Endothelial cell of umbilical vein (primary cell): ENCODE measurements at regions not wholly inside any gene's neighbourhood (a gene's known extent, or its start where the extent isn't known, plus 50 kb on each side); places are given as distances from the start of the nearest gene placed in this dataset.

Experiments used
- BruUV-seq: library from RNA; stranded (reverse); fragments of 400-500 nt; replicated peaks from 2 replicates; lab custom pipeline; 2021; lab: Mats Ljungman, UMichigan
- CTCF ChIA-PET: fragments of 300-600, 350-600 bp; sonication (Branson Sonifier 250); formaldehyde crosslinking; loops from one replicate; lab custom pipeline; 2021; ENCODE audit warnings: antibody characterized with exemption, inconsistent platforms; lab: Charles Lee
- POLR2A ChIA-PET: fragments of 300-600, 350-600 bp; sonication (Branson Sonifier 250); formaldehyde crosslinking; loops from one replicate; lab custom pipeline; 2021; ENCODE audit warnings: antibody characterized with exemption, inconsistent platforms; lab: Charles Lee
- DNase-seq: peaks from one replicate; pipeline ENCODE4 v3.0.0-alpha.2; 2011; ENCODE audit warnings: low read depth, low spot score
- FAIRE-seq: peaks from 2 replicates; lab custom pipeline; 2011; peaks lifted over from hg19 to GRCh38; lab: Jason Lieb, UNC
- H2AFZ ChIP-seq: 2 replicates; pipeline ENCODE4 v1.6.0; 2012; ENCODE audit warnings: low read depth, low read length, control low read depth, inconsistent platforms
- H3K27ac ChIP-seq: 2 replicates; pipeline ENCODE4 v1.5.1; 2011; ENCODE audit warnings: low read depth, mild to moderate bottlenecking, control low read depth, low read length, moderate library complexity; ENCODE audit not compliant: insufficient read depth
- H3K27me3 ChIP-seq, 2 experiments: 2 replicates each; pipeline versions ENCODE4 v1.6.0 to v1.6.1; 2011; ENCODE audit warnings: low read length in 2 of 2, mixed read lengths in 1 of 2; ENCODE audit not compliant: control insufficient read depth in 2 of 2, insufficient read depth in 2 of 2
- H3K36me3 ChIP-seq, 2 experiments: 2 replicates in 1 of 2; 3 replicates in 1 of 2; pipeline ENCODE4 v1.5.1; 2011; ENCODE audit warnings: low read length in 2 of 2, mild to moderate bottlenecking in 1 of 2, moderate library complexity in 1 of 2; ENCODE audit not compliant: control insufficient read depth in 2 of 2, insufficient read depth in 2 of 2; ENCODE audit errors: extremely low read depth in 1 of 2
- H3K4me1 ChIP-seq: 3 replicates; pipeline ENCODE4 v1.5.1; 2011; ENCODE audit warnings: mild to moderate bottlenecking, low read length; ENCODE audit not compliant: control insufficient read depth, insufficient read depth; ENCODE audit errors: extremely low read depth
- H3K4me2 ChIP-seq: 2 replicates; pipeline ENCODE4 v1.6.1; 2011; ENCODE audit warnings: low read length, control low read depth, mixed read lengths; ENCODE audit not compliant: insufficient read depth
- H3K4me3 ChIP-seq, 3 experiments: fragments of 200-600 bp in 1 of 3; sonication (generic), shearing (Covaris generic) in 1 of 3; replicated peaks in 1 of 3; 2 replicates each; pipeline ENCODE4 v1.5.1; 2011 to 2016; ENCODE audit warnings: control low read depth in 3 of 3, low read length in 3 of 3, mild to moderate bottlenecking in 2 of 3, inconsistent platforms in 1 of 3, low read depth in 1 of 3, moderate library complexity in 1 of 3; ENCODE audit not compliant: insufficient read depth in 1 of 3
- H3K79me2 ChIP-seq: 2 replicates; pipeline ENCODE4 v1.6.0; 2012; ENCODE audit warnings: low read length, inconsistent platforms; ENCODE audit not compliant: control insufficient read depth, insufficient read depth
- H3K9ac ChIP-seq: replicated peaks from 2 replicates; pipeline ENCODE3; 2011; ENCODE audit warnings: low read length, control low read depth; ENCODE audit not compliant: insufficient read depth; ENCODE audit errors: extremely low read depth
- H3K9me1 ChIP-seq: replicated peaks from 3 replicates; pipeline ENCODE4 v1.6.0; 2011; ENCODE audit warnings: mild to moderate bottlenecking, low read length; ENCODE audit not compliant: control insufficient read depth, insufficient read depth; ENCODE audit errors: extremely low read depth
- H3K9me3 ChIP-seq: replicated peaks from 2 replicates; pipeline ENCODE4 v1.5.1; 2012; ENCODE audit warnings: low read length, inconsistent platforms; ENCODE audit not compliant: control insufficient read depth, insufficient read depth
- H4K20me1 ChIP-seq: replicated peaks from 2 replicates; pipeline ENCODE3; 2011; ENCODE audit warnings: mild to moderate bottlenecking, low read length; ENCODE audit not compliant: control insufficient read depth, insufficient read depth; ENCODE audit errors: extremely low read depth
- EZH2 ChIP-seq: IDR thresholded peaks from 2 replicates; pipeline ENCODE4 v1.6.1; 2012; ENCODE audit warnings: borderline replicate concordance, low read depth, mild to moderate bottlenecking, moderate library complexity, low read length, inconsistent platforms; ENCODE audit not compliant: severe bottlenecking
- FOS ChIP-seq: IDR thresholded peaks from 2 replicates; pipeline ENCODE4 v1.6.1; 2011; ENCODE audit warnings: mild to moderate bottlenecking, low read length, moderate library complexity, borderline replicate concordance; ENCODE audit not compliant: insufficient read depth
- GATA2 ChIP-seq: IDR thresholded peaks from 2 replicates; pipeline ENCODE4 v1.7.0; 2011; ENCODE audit warnings: low read depth, mild to moderate bottlenecking, moderate library complexity, mixed read lengths, low read length; ENCODE audit not compliant: insufficient read length, insufficient read depth
- JUN ChIP-seq: IDR thresholded peaks from 2 replicates; pipeline ENCODE4 v1.6.1; 2011; ENCODE audit warnings: borderline replicate concordance, low read depth; ENCODE audit not compliant: insufficient read length, insufficient read depth
- MYC ChIP-seq: IDR thresholded peaks from one replicate; pipeline ENCODE4 v1.6.1; 2011; ENCODE audit warnings: mild to moderate bottlenecking, low read depth, low read length
- POLR2A ChIP-seq: IDR thresholded peaks from 2 replicates; pipeline ENCODE4 v1.6.1; 2012; ENCODE audit warnings: low read depth, mild to moderate bottlenecking, control low read depth, low read length
- POLR2AphosphoS5 ChIP-seq: IDR thresholded peaks from 2 replicates; pipeline ENCODE4 v1.6.1; 2012; ENCODE audit warnings: low read depth, mild to moderate bottlenecking, control low read depth, low read length, moderate library complexity; ENCODE audit not compliant: insufficient read depth
- dilution Hi-C: fragments of 300-500 bp; cut with MboI; formaldehyde crosslinking; loops from one replicate; pipeline ENCODE4 v1.15.0; 2019; ENCODE audit warnings: low sequenced_read_pairs; ENCODE audit not compliant: extremely low pct_ligation_motif_present
- intact Hi-C: fragments of 100-400 bp; cut with micrococcal nuclease; formaldehyde crosslinking; loops from one replicate; pipeline ENCODE4 v1.10.0; 2022
- TF ChIP-seq, protein P1 (sequence below), 2 donors: IDR thresholded peaks; 1 replicate in 1 of 2; 2 replicates in 1 of 2; pipeline ENCODE4 v1.5.1; 2011; ENCODE audit warnings: low read length in 2 of 2, mild to moderate bottlenecking in 2 of 2, moderate library complexity in 2 of 2, control low read depth in 1 of 2, inconsistent platforms in 1 of 2, low read depth in 1 of 2; ENCODE audit not compliant: insufficient read depth in 1 of 2; ENCODE audit errors: extremely low read depth in 1 of 2
- TF ChIP-seq, protein P2 (sequence below): IDR thresholded peaks from 2 replicates; pipeline ENCODE4 v1.6.1; 2011; ENCODE audit not compliant: insufficient read depth, insufficient read length

DNA sequence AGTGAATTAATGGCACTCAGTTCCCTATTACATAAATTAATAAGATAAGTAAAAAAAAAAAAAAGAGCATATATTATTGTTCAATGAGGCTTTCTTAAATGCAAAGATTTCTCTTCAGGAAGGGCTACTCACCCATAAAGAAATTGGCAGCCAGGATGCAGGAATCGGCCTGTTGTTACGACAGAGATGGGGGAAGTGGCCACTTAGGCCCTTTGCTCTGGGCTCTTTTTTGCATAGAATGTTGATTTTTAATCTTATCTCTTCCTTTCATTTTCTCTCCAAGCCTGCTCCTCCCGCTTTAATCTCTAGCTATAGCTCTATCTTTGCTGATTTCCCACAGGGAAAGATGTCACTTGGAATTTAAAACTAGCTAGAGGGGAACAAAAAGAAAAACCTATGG lies 391.8 kb upstream of the CRIM1 start:
- no peaks in the 10 kb centered on the region for H4K20me1 ChIP-seq
- H3K4me1 ChIP-seq, result no peaks in the 10 kb centered on the region
- no peak for TF ChIP-seq POLR2A
- no peak for TF ChIP-seq FOS
- TF ChIP-seq, protein P1, sequence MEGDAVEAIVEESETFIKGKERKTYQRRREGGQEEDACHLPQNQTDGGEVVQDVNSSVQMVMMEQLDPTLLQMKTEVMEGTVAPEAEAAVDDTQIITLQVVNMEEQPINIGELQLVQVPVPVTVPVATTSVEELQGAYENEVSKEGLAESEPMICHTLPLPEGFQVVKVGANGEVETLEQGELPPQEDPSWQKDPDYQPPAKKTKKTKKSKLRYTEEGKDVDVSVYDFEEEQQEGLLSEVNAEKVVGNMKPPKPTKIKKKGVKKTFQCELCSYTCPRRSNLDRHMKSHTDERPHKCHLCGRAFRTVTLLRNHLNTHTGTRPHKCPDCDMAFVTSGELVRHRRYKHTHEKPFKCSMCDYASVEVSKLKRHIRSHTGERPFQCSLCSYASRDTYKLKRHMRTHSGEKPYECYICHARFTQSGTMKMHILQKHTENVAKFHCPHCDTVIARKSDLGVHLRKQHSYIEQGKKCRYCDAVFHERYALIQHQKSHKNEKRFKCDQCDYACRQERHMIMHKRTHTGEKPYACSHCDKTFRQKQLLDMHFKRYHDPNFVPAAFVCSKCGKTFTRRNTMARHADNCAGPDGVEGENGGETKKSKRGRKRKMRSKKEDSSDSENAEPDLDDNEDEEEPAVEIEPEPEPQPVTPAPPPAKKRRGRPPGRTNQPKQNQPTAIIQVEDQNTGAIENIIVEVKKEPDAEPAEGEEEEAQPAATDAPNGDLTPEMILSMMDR (IDR thresholded peaks at IDR 0.05; ENCODE audit: extremely low read depth in 1 of 2, insufficient read depth in 1 of 2, low read depth in 1 of 2, low read length in 2 of 2), result no peak
- no peaks in the 10 kb centered on the region for H3K9me3 ChIP-seq
- ChIA-PET POLR2A (no interaction called here), CTCF (interaction anchor here (1.6 kb wide), 2 partner anchors 9 to 358 kb away, joined by 4 to 5 read pairs; no protein-coding TSS in a partner anchor)
- peak overlapping the region; percentile 55 for H2AFZ ChIP-seq
- dilution Hi-C loops, result no loop called here
- DNase-seq, result peak; percentile 90
- H3K27me3 ChIP-seq, result no peaks in the 10 kb centered on the region
- BruUV-seq, result no TSS peak
- intact Hi-C loops, result no loop called here
- H3K4me2 ChIP-seq, result no peak overlapping the region
- no peak overlapping the region for H3K9ac ChIP-seq
- H3K9me1 ChIP-seq, result no peaks in the 10 kb centered on the region
- no peaks in the 10 kb centered on the region for H3K79me2 ChIP-seq
- H3K36me3 ChIP-seq, result no peaks in the 10 kb centered on the region
- H3K4me3 ChIP-seq, result no peak overlapping the region
- FAIRE-seq, result peak; percentile 87
- H3K27ac ChIP-seq, result peak overlapping the region; percentile 38

DNA sequence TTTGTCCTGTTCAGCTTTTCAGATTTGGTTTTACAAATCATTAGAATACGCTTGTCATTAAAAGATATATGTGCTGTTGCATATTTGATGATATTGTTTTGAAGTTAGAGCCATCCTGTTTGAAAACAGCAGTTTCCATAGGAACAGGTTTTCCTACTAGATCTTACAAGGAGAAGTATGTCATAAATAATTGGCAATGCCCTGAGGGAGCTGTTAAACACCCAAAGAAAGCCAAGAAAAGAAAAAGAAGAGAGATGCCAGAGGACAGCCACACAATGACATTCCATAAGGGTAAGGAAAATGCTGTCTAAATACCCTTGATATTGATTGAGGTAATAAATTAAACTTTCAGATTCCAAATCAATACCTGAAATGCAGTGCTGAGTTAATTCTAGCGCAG lies 392.2 kb upstream of the CRIM1 start:
- ChIA-PET CTCF (interaction anchor here (1.6 kb wide), 2 partner anchors 9 to 358 kb away, joined by 4 to 5 read pairs; no protein-coding TSS in a partner anchor), POLR2A (no interaction called here)
- Histone ChIP-seq H4K20me1 (no peaks in the 10 kb centered on the region), H2AFZ (no peak overlapping the region), H3K9me1 (no peaks in the 10 kb centered on the region), H3K9me3 (no peaks in the 10 kb centered on the region), H3K4me1 (no peaks in the 10 kb centered on the region), H3K79me2 (no peaks in the 10 kb centered on the region), H3K27me3 (no peaks in the 10 kb centered on the region), H3K27ac (no peak overlapping the region), H3K9ac (no peak overlapping the region), H3K4me3 (no peak overlapping the region), H3K4me2 (no peak overlapping the region), H3K36me3 (no peaks in the 10 kb centered on the region)
- BruUV-seq, result TSS peak; percentile 66
- intact Hi-C loops, result no loop called here
- FAIRE-seq (peak; percentile 44), DNase-seq (peak; percentile 66)
- TF ChIP-seq JUN, result no peak
- no peak for TF ChIP-seq MYC
- TF ChIP-seq FOS, result no peak
- TF ChIP-seq GATA2, result no peak
- TF ChIP-seq EZH2, result no peak
- TF ChIP-seq POLR2A, result no peak
- TF ChIP-seq, protein P1 (IDR thresholded peaks at IDR 0.05; ENCODE audit: extremely low read depth in 1 of 2, insufficient read depth in 1 of 2, low read depth in 1 of 2, low read length in 2 of 2), result no peak
- TF ChIP-seq POLR2AphosphoS5, result no peak
- TF ChIP-seq, protein P2, sequence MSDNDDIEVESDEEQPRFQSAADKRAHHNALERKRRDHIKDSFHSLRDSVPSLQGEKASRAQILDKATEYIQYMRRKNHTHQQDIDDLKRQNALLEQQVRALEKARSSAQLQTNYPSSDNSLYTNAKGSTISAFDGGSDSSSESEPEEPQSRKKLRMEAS, result no peak
- dilution Hi-C loops, result no loop called here
